B cell (primary cell): ENCODE measurements at regions not wholly inside any gene's neighbourhood (a gene's known extent, or its start where the extent isn't known, plus 50 kb on each side); places are given as distances from the start of the nearest gene placed in this dataset.

Experiments used
- ATAC-seq: fragments of 200-7000 bp; cut with Tn5 transposase; one replicate; pipeline ENCODE4 v1.10.0; 2021; ENCODE audit warnings: low read depth, mild to moderate bottlenecking, moderate number of reproducible peaks, moderate library complexity
- CTCF ChIA-PET: fragments of 350-600 bp; sonication (Branson Sonifier 250); formaldehyde crosslinking; loops from one replicate; lab custom pipeline; 2021; ENCODE audit warnings: antibody characterized with exemption, inconsistent platforms; lab: Charles Lee
- POLR2A ChIA-PET: fragments of 350-600 bp; sonication (Branson Sonifier 250); formaldehyde crosslinking; loops from one replicate; lab custom pipeline; 2021; ENCODE audit warnings: antibody characterized with exemption; lab: Charles Lee
- DNase-seq: peaks from one replicate; pipeline ENCODE4 v3.0.0; 2013
- H2AFZ ChIP-seq: 2 replicates; pipeline ENCODE4 v1.6.1; 2012; ENCODE audit warnings: mild to moderate bottlenecking, low read depth, low read length; ENCODE audit not compliant: insufficient read depth, poor library complexity, severe bottlenecking
- H3K27ac ChIP-seq, 2 donors: 1 replicate in 1 of 2; 2 replicates in 1 of 2; pipeline ENCODE4 v1.5.1; 2012 to 2013; ENCODE audit warnings: low read length in 2 of 2, mild to moderate bottlenecking in 2 of 2, moderate library complexity in 1 of 2
- H3K27me3 ChIP-seq, 4 experiments: fragments of 200-600 bp in 1 of 4; sonication (generic) in 1 of 4; replicated peaks in 1 of 4; 1 replicate in 2 of 4; 2 replicates in 2 of 4; pipeline versions ENCODE4 v1.6.1 to v1.7.0; 2013 to 2016; ENCODE audit warnings: low read length in 3 of 4, mild to moderate bottlenecking in 2 of 4, mixed read lengths in 1 of 4, moderate library complexity in 1 of 4; ENCODE audit not compliant: insufficient read depth in 4 of 4, control insufficient read depth in 3 of 4; ENCODE audit errors: control extremely low read depth in 1 of 4
- H3K36me3 ChIP-seq, 2 experiments: replicated peaks in 1 of 2; 1 replicate in 1 of 2; 2 replicates in 1 of 2; pipeline versions ENCODE4 v1.6.1 to v1.7.1; 2013; ENCODE audit warnings: low read length in 1 of 2; ENCODE audit not compliant: insufficient read depth in 2 of 2, control insufficient read depth in 1 of 2; ENCODE audit errors: control extremely low read depth in 1 of 2, extremely low read depth in 1 of 2
- H3K4me1 ChIP-seq, 2 donors: fragments of 200-600 bp in 1 of 2; sonication (generic) in 1 of 2; 1 replicate in 1 of 2; 2 replicates in 1 of 2; pipeline versions ENCODE4 v1.5.1 to v1.6.1; 2013 to 2017; ENCODE audit warnings: low read length in 2 of 2; ENCODE audit not compliant: control insufficient read depth in 2 of 2, insufficient read depth in 2 of 2
- H3K4me2 ChIP-seq: replicated peaks from 2 replicates; pipeline ENCODE3; 2012; ENCODE audit warnings: mild to moderate bottlenecking, low read depth, low read length; ENCODE audit not compliant: poor library complexity, severe bottlenecking
- H3K4me3 ChIP-seq, 5 experiments: fragments of 200-600 bp in 1 of 5; sonication (generic) in 1 of 5; 1 replicate in 3 of 5; 2 replicates in 2 of 5; pipeline versions ENCODE4 v1.5.1 to v1.7.0; 2011 to 2016; ENCODE audit warnings: low read length in 4 of 5, mild to moderate bottlenecking in 4 of 5, low read depth in 2 of 5, control low read depth in 1 of 5, moderate library complexity in 1 of 5; ENCODE audit not compliant: insufficient read depth in 1 of 5; ENCODE audit errors: control extremely low read depth in 1 of 5, extremely low read depth in 1 of 5
- H3K79me2 ChIP-seq: fragments of 200-600 bp; sonication (generic); one replicate; pipeline ENCODE4 v1.6.0; 2016; ENCODE audit warnings: low read length; ENCODE audit not compliant: control insufficient read depth, insufficient read depth
- H3K9ac ChIP-seq: fragments of 200-600 bp; sonication (generic); 2 replicates; pipeline ENCODE4 v1.6.1; 2017; ENCODE audit warnings: mild to moderate bottlenecking, low read length, moderate library complexity
- H3K9me3 ChIP-seq, 3 donors: one replicate each; pipeline versions ENCODE4 v1.6.1 to v1.7.1; 2013; ENCODE audit warnings: low read length in 2 of 3; ENCODE audit not compliant: control insufficient read depth in 2 of 3, insufficient read depth in 1 of 3; ENCODE audit errors: control extremely low read depth in 1 of 3
- H4K20me1 ChIP-seq: 2 replicates; pipeline ENCODE4 v1.6.0; 2012; ENCODE audit warnings: mild to moderate bottlenecking, low read length; ENCODE audit not compliant: insufficient read depth, control insufficient read depth, poor library complexity, severe bottlenecking
- H3K27ac Mint-ChIP-seq: one replicate; pipeline ENCODE4 v1.8.0; 2021; ENCODE audit warnings: mixed read lengths
- H3K27me3 Mint-ChIP-seq: one replicate; pipeline ENCODE4 v1.8.0; 2021; ENCODE audit warnings: mixed read lengths
- H3K4me1 Mint-ChIP-seq: one replicate; pipeline ENCODE4 v1.8.0; 2021; ENCODE audit warnings: mixed read lengths
- H3K4me3 Mint-ChIP-seq: one replicate; pipeline ENCODE4 v1.8.0; 2021; ENCODE audit warnings: mixed read lengths
- H3K9me3 Mint-ChIP-seq: one replicate; pipeline ENCODE4 v1.8.0; 2022; ENCODE audit warnings: mixed read lengths; ENCODE audit not compliant: insufficient read depth
- EZH2 ChIP-seq: IDR thresholded peaks from 2 replicates; pipeline ENCODE4 v1.6.1; 2012; ENCODE audit warnings: borderline replicate concordance, low read depth, mild to moderate bottlenecking, moderate library complexity, low read length; ENCODE audit not compliant: insufficient read depth, poor library complexity, severe bottlenecking
- WGBS: methylation state at CpG from one replicate; pipeline ENCODE4 v1.1.5; 2013; ENCODE audit warnings: missing lambda C conversion rate; ENCODE audit not compliant: insufficient coverage; 5-methylcytosine and 5-hydroxymethylcytosine counted together
- intact Hi-C: fragments of 100-400 bp; cut with micrococcal nuclease; formaldehyde crosslinking; loops from one replicate; pipeline ENCODE4 v1.10.0; 2022
- TF ChIP-seq, protein P1 (sequence below): fragments of 200-600 bp; IDR thresholded peaks from one replicate; pipeline ENCODE4 v1.8.0; 2022; ENCODE audit warnings: antibody characterized with exemption, mild to moderate bottlenecking

DNA sequence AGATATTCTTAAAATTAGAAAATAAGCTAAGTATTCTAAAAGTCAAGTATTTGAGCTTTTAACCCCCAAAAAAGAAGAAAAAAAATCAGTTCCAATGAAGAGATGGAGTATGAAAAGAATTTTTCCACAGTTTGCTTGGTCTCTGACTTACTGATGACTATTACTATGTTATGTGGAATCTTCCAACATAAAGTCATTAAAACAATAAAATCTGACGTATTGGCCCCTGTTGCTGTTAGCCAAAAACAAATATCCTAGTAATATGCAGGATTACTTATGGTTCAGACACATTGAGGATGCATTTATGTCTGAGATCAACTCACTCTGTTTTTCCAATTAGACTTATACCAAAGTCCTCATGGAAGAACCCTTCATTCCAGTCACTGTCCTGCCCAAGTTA lies 517.2 kb upstream of the ADGRL3 start:
- Histone ChIP-seq H3K4me2 (no peak overlapping the region), H3K9me3 (peaks cover 0 to 1% (median 0%) of the 10 kb centered on the region in 3 donors), H3K9ac (no peak overlapping the region), H2AFZ (no peak overlapping the region), H3K79me2 (no peaks in the 10 kb centered on the region), H3K27me3 (no peaks in the 10 kb centered on the region), H3K4me1 (no peaks in the 10 kb centered on the region), H4K20me1 (no peaks in the 10 kb centered on the region), H3K36me3 (no peaks in the 10 kb centered on the region), H3K27ac (no peak overlapping the region), H3K4me3 (no peak overlapping the region)
- H3K27me3 Mint-ChIP-seq: no peaks in the 10 kb centered on the region
- intact Hi-C loops: no loop called here
- no CpG with 5 or more reads among the region's 1 CpG for WGBS
- no peaks in the 10 kb centered on the region for H3K9me3 Mint-ChIP-seq
- POLR2A ChIA-PET: no interaction called here
- CTCF ChIA-PET: no interaction called here
- H3K4me1 Mint-ChIP-seq: no peaks in the 10 kb centered on the region
- DNase-seq (no peak), ATAC-seq (no peak)
- no peak overlapping the region for H3K4me3 Mint-ChIP-seq
- no peak overlapping the region for H3K27ac Mint-ChIP-seq
- TF ChIP-seq, protein P1, sequence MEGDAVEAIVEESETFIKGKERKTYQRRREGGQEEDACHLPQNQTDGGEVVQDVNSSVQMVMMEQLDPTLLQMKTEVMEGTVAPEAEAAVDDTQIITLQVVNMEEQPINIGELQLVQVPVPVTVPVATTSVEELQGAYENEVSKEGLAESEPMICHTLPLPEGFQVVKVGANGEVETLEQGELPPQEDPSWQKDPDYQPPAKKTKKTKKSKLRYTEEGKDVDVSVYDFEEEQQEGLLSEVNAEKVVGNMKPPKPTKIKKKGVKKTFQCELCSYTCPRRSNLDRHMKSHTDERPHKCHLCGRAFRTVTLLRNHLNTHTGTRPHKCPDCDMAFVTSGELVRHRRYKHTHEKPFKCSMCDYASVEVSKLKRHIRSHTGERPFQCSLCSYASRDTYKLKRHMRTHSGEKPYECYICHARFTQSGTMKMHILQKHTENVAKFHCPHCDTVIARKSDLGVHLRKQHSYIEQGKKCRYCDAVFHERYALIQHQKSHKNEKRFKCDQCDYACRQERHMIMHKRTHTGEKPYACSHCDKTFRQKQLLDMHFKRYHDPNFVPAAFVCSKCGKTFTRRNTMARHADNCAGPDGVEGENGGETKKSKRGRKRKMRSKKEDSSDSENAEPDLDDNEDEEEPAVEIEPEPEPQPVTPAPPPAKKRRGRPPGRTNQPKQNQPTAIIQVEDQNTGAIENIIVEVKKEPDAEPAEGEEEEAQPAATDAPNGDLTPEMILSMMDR: no peak
- no peak for TF ChIP-seq EZH2

DNA sequence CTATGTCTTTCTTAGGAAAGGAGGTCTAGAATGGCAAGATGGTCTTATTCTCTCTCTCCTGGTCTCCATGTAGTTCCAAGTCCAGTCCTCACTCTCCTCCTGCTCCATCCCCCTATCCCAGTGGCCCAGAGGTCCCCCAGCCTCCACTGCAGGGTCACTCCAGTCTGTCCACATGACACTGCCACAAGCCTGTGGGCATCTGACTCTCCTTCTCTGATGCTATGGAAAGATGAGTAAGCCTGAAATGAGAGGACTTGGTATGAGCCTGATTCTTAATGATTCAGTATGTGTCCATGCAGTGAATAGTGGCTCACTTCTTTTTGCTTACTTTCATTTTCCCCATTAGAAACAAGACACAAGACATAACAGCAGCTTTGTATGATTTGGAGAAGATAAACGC lies 516.8 kb upstream of the ADGRL3 start:
- Histone ChIP-seq H3K27me3 (no peaks in the 10 kb centered on the region), H4K20me1 (no peaks in the 10 kb centered on the region), H2AFZ (no peak overlapping the region), H3K79me2 (no peaks in the 10 kb centered on the region), H3K9me3 (peaks cover 0 to 1% (median 0%) of the 10 kb centered on the region in 3 donors), H3K36me3 (no peaks in the 10 kb centered on the region), H3K9ac (no peak overlapping the region), H3K4me2 (no peak overlapping the region), H3K27ac (no peak overlapping the region), H3K4me1 (no peaks in the 10 kb centered on the region), H3K4me3 (no peak overlapping the region)
- no CpG with 5 or more reads among the region's 1 CpG for WGBS
- Mint-ChIP-seq H3K27me3 (no peaks in the 10 kb centered on the region), H3K27ac (no peak overlapping the region), H3K4me1 (no peaks in the 10 kb centered on the region), H3K9me3 (no peaks in the 10 kb centered on the region), H3K4me3 (no peak overlapping the region)
- intact Hi-C loops: no loop called here
- ChIA-PET CTCF (no interaction called here), POLR2A (no interaction called here)
- ATAC-seq (no peak), DNase-seq (no peak)
- TF ChIP-seq, protein P1: no peak
- no peak for TF ChIP-seq EZH2
